Parathyroid adenoma (tissue), 2 donors: ENCODE measurements at regions not wholly inside any gene's neighbourhood (a gene's known extent, or its start where the extent isn't known, plus 50 kb on each side); places are given as distances from the start of the nearest gene placed in this dataset.

ENCODE experiments used
- H2AFZ ChIP-seq: fragments of 300-600 bp; sonication (generic); one replicate; pipeline ENCODE4 v1.7.0; 2017; ENCODE audit warnings: antibody characterized with exemption, mild to moderate bottlenecking
- H3K27ac ChIP-seq: fragments of 300-600 bp; sonication (generic); one replicate; pipeline ENCODE4 v1.7.0; 2017
- H3K27me3 ChIP-seq: fragments of 300-600 bp; sonication (generic); one replicate; pipeline ENCODE4 v1.7.0; 2017; ENCODE audit warnings: low read length; ENCODE audit not compliant: control insufficient read depth, insufficient read depth
- H3K36me3 ChIP-seq: fragments of 300-600 bp; sonication (generic); one replicate; pipeline ENCODE4 v1.7.0; 2017; ENCODE audit warnings: low read length; ENCODE audit not compliant: control insufficient read depth, insufficient read depth
- H3K4me1 ChIP-seq: fragments of 300-600 bp; sonication (generic); one replicate; pipeline ENCODE4 v1.7.0; 2017; ENCODE audit warnings: control low read depth
- H3K4me2 ChIP-seq: fragments of 300-600 bp; sonication (generic); one replicate; pipeline ENCODE4 v1.7.0; 2017; ENCODE audit warnings: low read length
- H3K4me3 ChIP-seq: fragments of 300-600 bp; sonication (generic); one replicate; pipeline ENCODE4 v1.7.0; 2017; ENCODE audit warnings: low read depth, low read length
- H3K79me2 ChIP-seq: fragments of 300-600 bp; sonication (generic); one replicate; pipeline ENCODE4 v1.7.0; 2017; ENCODE audit warnings: control low read depth
- H3K9ac ChIP-seq: fragments of 300-600 bp; sonication (generic); one replicate; pipeline ENCODE4 v1.7.0; 2017; ENCODE audit warnings: mild to moderate bottlenecking
- H3K9me3 ChIP-seq: fragments of 300-600 bp; sonication (generic); one replicate; pipeline ENCODE4 v1.7.0; 2017; ENCODE audit warnings: low read length; ENCODE audit not compliant: control insufficient read depth
- TF ChIP-seq, protein P1 (sequence below): fragments of 300-600 bp; sonication (generic); IDR thresholded peaks from one replicate; pipeline ENCODE4 v1.7.0; 2017; ENCODE audit warnings: antibody characterized with exemption, mild to moderate bottlenecking
- donor health status: primary hyperparathyroidism.

DNA sequence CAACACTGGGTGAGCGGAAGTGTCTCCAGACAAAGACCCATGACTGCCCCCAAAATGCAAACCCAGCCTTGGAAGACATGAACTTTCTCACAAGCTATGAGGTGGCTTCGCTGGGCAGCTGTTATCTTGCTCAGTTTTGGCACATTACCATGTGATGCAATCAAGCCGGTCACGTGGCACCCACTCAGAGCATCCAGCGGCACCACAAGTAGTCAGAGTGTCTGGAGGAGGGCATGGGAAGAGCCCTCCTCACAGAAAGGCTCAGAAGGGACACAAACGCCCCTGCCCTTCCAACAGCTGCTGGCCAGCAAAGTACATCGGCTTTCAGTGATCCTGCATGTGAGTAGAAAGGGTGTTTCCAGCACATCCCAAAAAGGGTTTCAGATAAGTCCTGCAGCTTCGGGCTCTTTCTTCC, 145.5 kb upstream of the IRF2BP2 start:
- no peaks in the 10 kb centered on the region for H3K4me1 ChIP-seq
- H3K4me3 ChIP-seq: no peak overlapping the region
- H3K4me2 ChIP-seq: no peak overlapping the region
- H3K36me3 ChIP-seq: no peaks in the 10 kb centered on the region
- no peaks in the 10 kb centered on the region for H3K79me2 ChIP-seq
- no peak overlapping the region for H3K27ac ChIP-seq
- H3K27me3 ChIP-seq: no peaks in the 10 kb centered on the region
- H2AFZ ChIP-seq: no peak overlapping the region
- H3K9ac ChIP-seq: no peak overlapping the region
- TF ChIP-seq, protein P1, sequence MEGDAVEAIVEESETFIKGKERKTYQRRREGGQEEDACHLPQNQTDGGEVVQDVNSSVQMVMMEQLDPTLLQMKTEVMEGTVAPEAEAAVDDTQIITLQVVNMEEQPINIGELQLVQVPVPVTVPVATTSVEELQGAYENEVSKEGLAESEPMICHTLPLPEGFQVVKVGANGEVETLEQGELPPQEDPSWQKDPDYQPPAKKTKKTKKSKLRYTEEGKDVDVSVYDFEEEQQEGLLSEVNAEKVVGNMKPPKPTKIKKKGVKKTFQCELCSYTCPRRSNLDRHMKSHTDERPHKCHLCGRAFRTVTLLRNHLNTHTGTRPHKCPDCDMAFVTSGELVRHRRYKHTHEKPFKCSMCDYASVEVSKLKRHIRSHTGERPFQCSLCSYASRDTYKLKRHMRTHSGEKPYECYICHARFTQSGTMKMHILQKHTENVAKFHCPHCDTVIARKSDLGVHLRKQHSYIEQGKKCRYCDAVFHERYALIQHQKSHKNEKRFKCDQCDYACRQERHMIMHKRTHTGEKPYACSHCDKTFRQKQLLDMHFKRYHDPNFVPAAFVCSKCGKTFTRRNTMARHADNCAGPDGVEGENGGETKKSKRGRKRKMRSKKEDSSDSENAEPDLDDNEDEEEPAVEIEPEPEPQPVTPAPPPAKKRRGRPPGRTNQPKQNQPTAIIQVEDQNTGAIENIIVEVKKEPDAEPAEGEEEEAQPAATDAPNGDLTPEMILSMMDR: no peak
- H3K9me3 ChIP-seq: no peaks in the 10 kb centered on the region

GRCh38 chr1:234753979-234754378, 144.0 kb upstream of the IRF2BP2 start:
- H3K27ac ChIP-seq: no peak overlapping the region
- H3K4me3 ChIP-seq: no peak overlapping the region
- no peak overlapping the region for H3K4me2 ChIP-seq
- no peaks in the 10 kb centered on the region for H3K79me2 ChIP-seq
- TF ChIP-seq, protein P1: no peak
- no peak overlapping the region for H3K9ac ChIP-seq
- H3K36me3 ChIP-seq: no peaks in the 10 kb centered on the region
- no peaks in the 10 kb centered on the region for H3K27me3 ChIP-seq
- no peak overlapping the region for H2AFZ ChIP-seq
- H3K9me3 ChIP-seq: no peaks in the 10 kb centered on the region
- no peaks in the 10 kb centered on the region for H3K4me1 ChIP-seq

DNA sequence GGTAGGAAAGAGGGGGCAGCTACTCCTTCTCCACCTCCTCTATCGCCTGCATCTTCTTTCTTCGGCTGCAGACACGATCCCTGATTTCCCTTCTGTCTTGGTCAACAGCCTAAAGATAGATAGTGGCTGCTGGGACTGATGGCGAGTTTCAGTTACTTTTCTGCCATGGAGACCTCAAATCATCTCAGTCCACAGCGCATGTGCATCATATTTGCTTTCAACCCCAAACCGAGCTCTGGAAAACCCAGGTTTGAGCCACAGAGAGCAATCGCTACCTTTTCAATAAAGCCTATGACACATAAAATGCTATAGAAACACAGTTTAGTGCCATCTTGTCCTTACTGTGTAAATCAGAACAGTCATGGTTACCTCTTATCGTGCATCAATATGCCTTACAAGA, 142.9 kb upstream of the IRF2BP2 start:
- TF ChIP-seq, protein P1: no peak
- Histone ChIP-seq H3K9me3 (no peaks in the 10 kb centered on the region), H3K4me3 (no peak overlapping the region)

GRCh38 chr1:234751678-234752077, 141.7 kb upstream of the IRF2BP2 start:
- H3K4me1 ChIP-seq: no peaks in the 10 kb centered on the region
- H3K4me3 ChIP-seq: no peak overlapping the region
- H2AFZ ChIP-seq: no peak overlapping the region
- H3K79me2 ChIP-seq: no peaks in the 10 kb centered on the region
- no peaks in the 10 kb centered on the region for H3K36me3 ChIP-seq
- TF ChIP-seq, protein P1: no peak
- H3K9me3 ChIP-seq: no peaks in the 10 kb centered on the region
- H3K27ac ChIP-seq: no peak overlapping the region
- H3K4me2 ChIP-seq: no peak overlapping the region
- H3K9ac ChIP-seq: no peak overlapping the region
- H3K27me3 ChIP-seq: no peaks in the 10 kb centered on the region

More for the DNA sequence above, 142.9 kb upstream of the IRF2BP2 start:
- Histone ChIP-seq H3K9ac (no peak overlapping the region), H3K79me2 (no peaks in the 10 kb centered on the region), H3K27me3 (no peaks in the 10 kb centered on the region), H3K36me3 (no peaks in the 10 kb centered on the region), H3K27ac (no peak overlapping the region), H3K4me1 (no peaks in the 10 kb centered on the region), H3K4me2 (no peak overlapping the region), H2AFZ (no peak overlapping the region)

GRCh38 chr1:234750922-234751627, 141.1 kb upstream of the IRF2BP2 start:
- Histone ChIP-seq H3K36me3 (no peaks in the 10 kb centered on the region), H2AFZ (no peak overlapping the region), H3K79me2 (no peaks in the 10 kb centered on the region), H3K4me2 (no peak overlapping the region), H3K9me3 (no peaks in the 10 kb centered on the region), H3K4me1 (no peaks in the 10 kb centered on the region), H3K27me3 (no peaks in the 10 kb centered on the region), H3K9ac (no peak overlapping the region), H3K4me3 (no peak overlapping the region), H3K27ac (no peak overlapping the region)
- TF ChIP-seq, protein P1: no peak
